Smooth muscle cell (in vitro differentiated cells): ENCODE measurements at regions not wholly inside any gene's neighbourhood (a gene's known extent, or its start where the extent isn't known, plus 50 kb on each side); places are given as distances from the start of the nearest gene placed in this dataset.

Source experiments
- DNase-seq: peaks from one replicate; lab custom pipeline; 2025; ENCODE audit not compliant: unreplicated experiment; lab: John Stamatoyannopoulos, UW
- H2AFZ ChIP-seq: fragments of 200-600 bp; sonication (generic); 2 replicates; pipeline ENCODE4 v1.6.0; 2016; ENCODE audit warnings: antibody characterized with exemption, low read depth, mild to moderate bottlenecking
- H3F3A ChIP-seq: fragments of 200-600 bp; sonication (generic); 2 replicates; pipeline ENCODE4 v1.6.0; 2017; ENCODE audit warnings: antibody characterized with exemption, low read depth
- H3K27ac ChIP-seq: fragments of 200-600 bp; sonication (generic); 2 replicates; pipeline ENCODE4 v1.5.1; 2016; ENCODE audit warnings: low read depth, mild to moderate bottlenecking
- H3K27me3 ChIP-seq: fragments of 200-600 bp; sonication (generic); 2 replicates; pipeline ENCODE4 v1.6.1; 2016; ENCODE audit warnings: low read depth, mild to moderate bottlenecking
- H3K36me3 ChIP-seq: fragments of 200-600 bp; sonication (generic); 2 replicates; pipeline ENCODE4 v1.5.1; 2016; ENCODE audit warnings: low read depth
- H3K4me1 ChIP-seq: fragments of 200-600 bp; sonication (generic); 2 replicates; pipeline ENCODE4 v1.5.1; 2016; ENCODE audit warnings: low read depth
- H3K4me2 ChIP-seq: fragments of 200-600 bp; sonication (generic); 2 replicates; pipeline ENCODE4 v1.6.0; 2016; ENCODE audit warnings: mild to moderate bottlenecking
- H3K4me3 ChIP-seq: fragments of 200-600 bp; sonication (generic); 2 replicates; pipeline ENCODE4 v1.5.1; 2016; ENCODE audit warnings: mild to moderate bottlenecking
- H3K79me2 ChIP-seq: fragments of 200-600 bp; sonication (generic); 2 replicates; pipeline ENCODE4 v1.6.0; 2016; ENCODE audit warnings: low read depth, mild to moderate bottlenecking
- H3K9ac ChIP-seq: fragments of 200-600 bp; sonication (generic); 2 replicates; pipeline ENCODE4 v1.6.0; 2016; ENCODE audit warnings: low read depth
- H3K9me3 ChIP-seq: fragments of 200-600 bp; sonication (generic); replicated peaks from 2 replicates; pipeline ENCODE4 v1.5.1; 2016; ENCODE audit warnings: low read depth
- H4K20me1 ChIP-seq: fragments of 200-600 bp; sonication (generic); 2 replicates; pipeline ENCODE4 v1.6.0; 2016; ENCODE audit warnings: low read depth
- CTCF ChIP-seq: fragments of 200-600 bp; sonication (generic); IDR thresholded peaks from 2 replicates; pipeline ENCODE4 v1.5.1; 2017; ENCODE audit warnings: borderline replicate concordance, mild to moderate bottlenecking, antibody characterized with exemption; ENCODE audit not compliant: insufficient read depth, poor library complexity, severe bottlenecking
- WGBS: methylation state at CpG from one replicate; pipeline ENCODE4 v1.1.7; 2016; ENCODE audit warnings: low lambda C conversion rate; 5-methylcytosine and 5-hydroxymethylcytosine counted together

- Histone ChIP-seq H3K4me2 (no peak overlapping the region), H2AFZ (peak overlapping the region; percentile 45), H3K4me3 (no peak overlapping the region), H4K20me1 (no peaks in the 10 kb centered on the region), H3F3A (no peaks in the 10 kb centered on the region), H3K36me3 (peaks cover 9% of the 10 kb centered on the region), H3K27me3 (no peaks in the 10 kb centered on the region), H3K79me2 (no peaks in the 10 kb centered on the region), H3K9me3 (peaks cover 5% of the 10 kb centered on the region), H3K9ac (no peak overlapping the region), H3K4me1 (no peaks in the 10 kb centered on the region), H3K27ac (no peak overlapping the region)
- TF ChIP-seq CTCF, result no peak
- WGBS, result 78% methylated on average over 1 of the region's 1 CpG
- no peak for DNase-seq
These were observed 121.1 kb downstream of the HGF start for GRCh38 chr7:81648716-81649115.

- no peak overlapping the region for H3K27ac ChIP-seq
- WGBS, result 64% methylated on average over 5 of the region's 5 CpGs
- no peak overlapping the region for H3K9ac ChIP-seq
- no peaks in the 10 kb centered on the region for H4K20me1 ChIP-seq
- H3K4me3 ChIP-seq, result no peak overlapping the region
- no peak for TF ChIP-seq CTCF
- H3K4me2 ChIP-seq, result peak overlapping the region; percentile 9
- no peaks in the 10 kb centered on the region for H3K9me3 ChIP-seq
- no peak for DNase-seq
- no peaks in the 10 kb centered on the region for H3F3A ChIP-seq
- H3K27me3 ChIP-seq, result no peaks in the 10 kb centered on the region
- peak overlapping the region; percentile 42 for H2AFZ ChIP-seq
- peaks cover 4% of the 10 kb centered on the region for H3K36me3 ChIP-seq
- no peaks in the 10 kb centered on the region for H3K4me1 ChIP-seq
- H3K79me2 ChIP-seq, result no peaks in the 10 kb centered on the region
These were observed 124.4 kb downstream of the HGF start for GRCh38 chr7:81645435-81645834.

GRCh38 chr7:81641873-81642272 lies 128.0 kb downstream of the HGF start:
- DNase-seq, result no peak
- 96% methylated on average over 2 of the region's 2 CpGs for WGBS
- no peak for TF ChIP-seq CTCF

GRCh38 chr7:81638198-81638597 lies 131.6 kb downstream of the HGF start:
- Histone ChIP-seq H3K79me2 (no peaks in the 10 kb centered on the region), H3K9ac (no peak overlapping the region), H3K9me3 (no peaks in the 10 kb centered on the region), H3K4me1 (peaks cover 9% of the 10 kb centered on the region), H3K27me3 (no peaks in the 10 kb centered on the region), H4K20me1 (no peaks in the 10 kb centered on the region), H2AFZ (peak overlapping the region; percentile 68), H3F3A (no peaks in the 10 kb centered on the region), H3K4me2 (no peak overlapping the region), H3K36me3 (peaks cover 4% of the 10 kb centered on the region), H3K27ac (peak overlapping the region; percentile 14), H3K4me3 (no peak overlapping the region)
- TF ChIP-seq CTCF, result no peak
- no peak for DNase-seq
- WGBS, result 70% methylated on average over 5 of the region's 5 CpGs

More at GRCh38 chr7:81641873-81642272, 128.0 kb downstream of the HGF start:
- Histone ChIP-seq H3K79me2 (no peaks in the 10 kb centered on the region), H3K4me2 (no peak overlapping the region), H3K9ac (no peak overlapping the region), H2AFZ (no peak overlapping the region), H3K9me3 (no peaks in the 10 kb centered on the region), H3K27ac (no peak overlapping the region), H3K4me3 (no peak overlapping the region), H3K27me3 (no peaks in the 10 kb centered on the region), H3K4me1 (peaks cover 9% of the 10 kb centered on the region), H3K36me3 (peaks cover 4% of the 10 kb centered on the region), H4K20me1 (no peaks in the 10 kb centered on the region), H3F3A (no peaks in the 10 kb centered on the region)
